Naive thymus-derived CD4-positive, alpha-beta T cell (primary cell): ENCODE measurements at regions not wholly inside any gene's neighbourhood (a gene's known extent, or its start where the extent isn't known, plus 50 kb on each side); places are given as distances from the start of the nearest gene placed in this dataset.
"Not testable (repeated sequence)": the region's sequence is repeated elsewhere in the genome, so short reads cannot be mapped to it uniquely, and the experiment has no call there.

ENCODE experiments used
- ATAC-seq: fragments of 150-1000 bp; cut with Tn5 transposase; 2 replicates; pipeline ENCODE4 v1.10.0; 2021; ENCODE audit warnings: mild to moderate bottlenecking, moderate library complexity
- CTCF ChIA-PET: fragments of 350-600 bp; sonication (Branson Sonifier 250); formaldehyde crosslinking; loops from one replicate; lab custom pipeline; 2021; ENCODE audit warnings: antibody characterized with exemption; lab: Charles Lee
- POLR2A ChIA-PET: fragments of 350-600 bp; sonication (Branson Sonifier 250); formaldehyde crosslinking; loops from one replicate; lab custom pipeline; 2021; ENCODE audit warnings: antibody characterized with exemption, inconsistent platforms; lab: Charles Lee
- DNase-seq, 9 donors: peaks; one replicate each; pipeline versions ENCODE4 v3.0.0 to v3.0.0-alpha.2; 2020 to 2022; ENCODE audit warnings: mixed read lengths in 1 of 9
- H3K27ac ChIP-seq: one replicate; pipeline ENCODE4 v1.7.0; 2013; ENCODE audit warnings: mild to moderate bottlenecking, low read depth, low read length, moderate library complexity
- H3K27me3 ChIP-seq, 2 donors: one replicate each; pipeline ENCODE4 v1.7.0; 2013; ENCODE audit warnings: low read length in 2 of 2, mild to moderate bottlenecking in 2 of 2, moderate library complexity in 2 of 2; ENCODE audit not compliant: control insufficient read depth in 2 of 2, insufficient read depth in 2 of 2
- H3K36me3 ChIP-seq, 3 experiments: 1 replicate in 2 of 3; 2 replicates in 1 of 3; pipeline ENCODE4 v1.7.0; 2013; ENCODE audit warnings: low read length in 3 of 3, mild to moderate bottlenecking in 3 of 3, moderate library complexity in 1 of 3; ENCODE audit not compliant: insufficient read depth in 3 of 3, control insufficient read depth in 2 of 3
- H3K4me1 ChIP-seq, 2 donors: one replicate each; pipeline ENCODE4 v1.7.0; 2013; ENCODE audit warnings: low read length in 2 of 2, mild to moderate bottlenecking in 2 of 2, moderate library complexity in 1 of 2; ENCODE audit not compliant: control insufficient read depth in 2 of 2, insufficient read depth in 2 of 2
- H3K4me3 ChIP-seq: 2 replicates; pipeline ENCODE4 v1.7.0; 2013; ENCODE audit warnings: mild to moderate bottlenecking, low read length
- H3K9me3 ChIP-seq, 3 experiments: 1 replicate in 2 of 3; 2 replicates in 1 of 3; pipeline ENCODE4 v1.7.0; 2013; ENCODE audit warnings: low read length in 3 of 3; ENCODE audit not compliant: control insufficient read depth in 2 of 3
- H3K27ac Mint-ChIP-seq, 9 donors: one replicate each; pipeline ENCODE4 v1.8.0; 2020 to 2022; ENCODE audit warnings: mixed read lengths in 9 of 9, mild to moderate bottlenecking in 8 of 9, moderate library complexity in 5 of 9, inconsistent platforms in 2 of 9
- H3K27me3 Mint-ChIP-seq, 5 donors: one replicate each; pipeline ENCODE4 v1.8.0; 2021 to 2022; ENCODE audit warnings: mixed read lengths in 5 of 5, mild to moderate bottlenecking in 1 of 5
- H3K36me3 Mint-ChIP-seq, 5 donors: one replicate each; pipeline ENCODE4 v1.8.0; 2020 to 2022; ENCODE audit warnings: mixed read lengths in 5 of 5, mild to moderate bottlenecking in 3 of 5, inconsistent platforms in 1 of 5
- H3K4me1 Mint-ChIP-seq, 7 donors: one replicate each; pipeline ENCODE4 v1.8.0; 2020 to 2022; ENCODE audit warnings: mixed read lengths in 7 of 7, mild to moderate bottlenecking in 3 of 7, inconsistent platforms in 1 of 7
- H3K4me3 Mint-ChIP-seq, 10 donors: one replicate each; pipeline ENCODE4 v1.8.0; 2020 to 2022; ENCODE audit warnings: mild to moderate bottlenecking in 10 of 10, mixed read lengths in 10 of 10, moderate library complexity in 6 of 10, inconsistent platforms in 2 of 10
- H3K9me3 Mint-ChIP-seq, 11 donors: one replicate each; pipeline ENCODE4 v1.8.0; 2020 to 2022; ENCODE audit warnings: mixed read lengths in 11 of 11, mild to moderate bottlenecking in 4 of 11, inconsistent platforms in 1 of 11, moderate library complexity in 1 of 11
- intact Hi-C, 2 donors: fragments of 100-400 bp; cut with micrococcal nuclease; formaldehyde crosslinking; loops; one replicate each; pipeline ENCODE4 v1.15.1; 2023

- ChIA-PET POLR2A (no interaction called here), CTCF (interaction anchor here (0.7 kb wide), 1 partner anchor 289 kb away, joined by 4 read pairs; no protein-coding TSS in a partner anchor)
- Mint-ChIP-seq H3K9me3 (peaks cover 0 to 8% (median 2%) of the 10 kb centered on the region in 11 donors), H3K27me3 (peaks cover 0 to 7% (median 4%) of the 10 kb centered on the region in 5 donors), H3K36me3 (no peaks in the 10 kb centered on the region), H3K4me3 (no peak overlapping the region), H3K4me1 (no peaks in the 10 kb centered on the region), H3K27ac (no peak overlapping the region)
- Histone ChIP-seq H3K4me1 (no peaks in the 10 kb centered on the region), H3K27ac (no peak overlapping the region), H3K27me3 (no peaks in the 10 kb centered on the region), H3K4me3 (no peak overlapping the region), H3K36me3 (no peaks in the 10 kb centered on the region), H3K9me3 (no peaks in the 10 kb centered on the region)
- intact Hi-C loops = no loop called here
- DNase-seq (no peak), ATAC-seq (no peak)
These were observed 110.6 kb upstream of the GDNF start for GRCh38 chr5:37950436-37950835.

- Mint-ChIP-seq H3K9me3 (peaks cover 0 to 9% (median 4%) of the 10 kb centered on the region in 11 donors), H3K4me3 (no peak overlapping the region), H3K36me3 (no peaks in the 10 kb centered on the region), H3K27ac (no peak overlapping the region), H3K4me1 (no peaks in the 10 kb centered on the region), H3K27me3 (peaks cover 0 to 7% (median 3%) of the 10 kb centered on the region in 5 donors)
- CTCF ChIA-PET = no interaction called here
- Histone ChIP-seq H3K27me3 (no peaks in the 10 kb centered on the region), H3K27ac (no peak overlapping the region), H3K9me3 (no peaks in the 10 kb centered on the region), H3K36me3 (no peaks in the 10 kb centered on the region), H3K4me1 (no peaks in the 10 kb centered on the region), H3K4me3 (no peak overlapping the region)
- intact Hi-C loops = no loop called here
- POLR2A ChIA-PET = interaction anchor here (0.6 kb wide), 1 partner anchor 19 kb away, joined by 3 read pairs; no protein-coding TSS in a partner anchor
- ATAC-seq (no peak), DNase-seq (no peak)
These were observed 105.6 kb upstream of the GDNF start for GRCh38 chr5:37945446-37945845.

DNA sequence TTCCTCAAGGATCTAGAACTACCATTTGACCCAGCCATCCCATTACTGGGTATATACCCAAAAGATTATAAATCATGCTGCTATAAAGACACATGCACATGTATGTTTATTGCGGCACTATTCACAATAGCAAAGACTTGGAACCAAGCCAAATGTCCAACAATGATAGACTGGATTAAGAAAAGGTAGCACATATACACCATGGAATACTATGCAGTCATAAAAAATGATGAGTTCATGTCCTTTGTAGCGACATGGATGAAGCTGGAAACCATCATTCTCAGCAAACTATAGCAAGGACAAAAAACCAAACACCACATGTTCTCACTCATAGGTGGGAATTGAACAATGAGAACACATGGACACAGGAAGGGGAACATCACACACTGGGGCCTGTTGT is 103.3 kb upstream of the GDNF start:
- intact Hi-C loops, CTCF ChIA-PET: not testable (repeated sequence)

GRCh38 chr5:37940931-37941623 is 101.2 kb upstream of the GDNF start:
- Histone ChIP-seq H3K36me3 (no peaks in the 10 kb centered on the region), H3K4me1 (no peaks in the 10 kb centered on the region), H3K4me3 (no peak overlapping the region), H3K9me3 (no peaks in the 10 kb centered on the region), H3K27ac (no peak overlapping the region), H3K27me3 (no peaks in the 10 kb centered on the region)
- Mint-ChIP-seq H3K9me3 (peaks cover 2 to 17% (median 8%) of the 10 kb centered on the region in 11 donors), H3K27ac (no peak overlapping the region), H3K4me3 (no peak overlapping the region), H3K4me1 (no peaks in the 10 kb centered on the region), H3K27me3 (peaks cover 0 to 11% (median 11%) of the 10 kb centered on the region in 5 donors), H3K36me3 (peaks cover 0 to 4% (median 0%) of the 10 kb centered on the region in 5 donors)
- ChIA-PET POLR2A (no interaction called here), CTCF (no interaction called here)
- no peak for DNase-seq
- intact Hi-C loops = no loop called here
- no peak for ATAC-seq

More for the DNA sequence above, 103.3 kb upstream of the GDNF start:
- H3K4me1 Mint-ChIP-seq, ATAC-seq, H3K36me3 ChIP-seq, POLR2A ChIA-PET, H3K4me3 Mint-ChIP-seq, H3K27me3 ChIP-seq, DNase-seq, H3K9me3 ChIP-seq, H3K4me1 ChIP-seq, H3K36me3 Mint-ChIP-seq, H3K27ac ChIP-seq, H3K4me3 ChIP-seq, H3K27ac Mint-ChIP-seq: not testable (repeated sequence)
- peaks cover 2 to 12% (median 6%) of the 10 kb centered on the region in 11 donors for H3K9me3 Mint-ChIP-seq
- H3K27me3 Mint-ChIP-seq = peaks cover 0 to 11% (median 7%) of the 10 kb centered on the region in 5 donors

DNA sequence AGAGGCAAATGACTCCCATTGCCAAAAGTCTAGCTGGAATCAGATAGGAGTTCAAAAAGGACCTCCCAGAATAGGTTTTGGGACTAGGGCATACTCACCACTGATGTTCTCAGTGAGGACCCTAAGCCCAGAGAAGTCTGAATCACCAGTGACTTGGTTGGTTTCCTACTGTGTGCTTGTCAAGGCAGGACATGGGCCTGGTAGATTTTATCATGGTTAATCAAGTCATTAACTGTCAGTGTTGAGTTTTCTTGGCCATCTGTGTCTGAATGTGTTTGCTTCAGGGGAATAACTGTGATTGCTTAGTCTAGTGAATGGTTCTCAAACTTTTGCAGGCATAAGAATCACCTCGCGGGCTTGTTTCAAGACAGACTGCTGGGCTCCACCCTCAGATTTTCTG is 99.0 kb upstream of the GDNF start:
- Histone ChIP-seq H3K27me3 (no peaks in the 10 kb centered on the region), H3K27ac (no peak overlapping the region), H3K4me3 (no peak overlapping the region), H3K9me3 (no peaks in the 10 kb centered on the region), H3K4me1 (no peaks in the 10 kb centered on the region), H3K36me3 (no peaks in the 10 kb centered on the region)
- Mint-ChIP-seq H3K4me1 (no peaks in the 10 kb centered on the region), H3K36me3 (peaks cover 0 to 4% (median 0%) of the 10 kb centered on the region in 5 donors), H3K27ac (no peak overlapping the region), H3K9me3 (peaks cover 2 to 17% (median 7%) of the 10 kb centered on the region in 11 donors), H3K4me3 (no peak overlapping the region), H3K27me3 (peaks cover 0 to 11% (median 11%) of the 10 kb centered on the region in 5 donors)
- ChIA-PET CTCF (no interaction called here), POLR2A (no interaction called here)
- no peak for DNase-seq
- no peak for ATAC-seq
- intact Hi-C loops = no loop called here

DNA sequence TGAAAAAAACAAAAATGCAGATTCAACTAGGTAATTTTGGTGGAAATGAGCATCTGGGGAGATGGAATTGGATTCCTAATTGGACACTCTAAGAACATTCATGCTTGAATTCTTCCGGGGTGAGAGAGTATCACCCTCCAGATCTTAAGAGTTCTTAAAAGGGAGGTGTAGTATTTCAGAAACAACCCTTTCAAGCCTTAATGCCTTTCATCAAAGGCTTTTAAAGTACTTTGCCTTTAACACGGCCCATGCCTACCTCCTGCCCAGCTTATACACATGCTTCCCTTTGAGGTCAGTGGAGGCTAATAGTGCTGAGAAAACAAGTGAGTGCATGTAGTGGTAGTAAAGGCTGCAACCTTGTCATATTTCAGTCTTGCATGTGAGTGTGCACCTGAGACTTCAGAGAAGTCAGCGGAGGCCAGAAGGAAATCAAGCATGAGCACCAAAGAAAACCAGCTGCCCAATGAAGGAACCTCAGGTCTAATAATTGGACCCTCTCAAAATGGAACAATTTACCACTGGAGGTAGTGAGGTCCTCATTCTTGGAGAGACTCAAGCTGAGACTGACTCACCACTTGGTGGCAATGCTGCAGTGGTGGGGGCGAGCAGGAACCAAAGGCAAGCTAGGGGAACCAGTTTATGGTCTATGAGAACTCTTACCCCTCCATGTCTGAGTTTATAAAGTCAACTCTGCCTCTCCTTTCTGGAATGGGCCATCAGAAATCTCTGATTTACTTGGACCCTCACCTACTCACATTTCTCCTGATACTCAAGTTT is 98.4 kb upstream of the GDNF start:
- no peaks in the 10 kb centered on the region for H3K4me1 Mint-ChIP-seq
- peaks cover 2 to 17% (median 6%) of the 10 kb centered on the region in 11 donors for H3K9me3 Mint-ChIP-seq
- H3K4me3 ChIP-seq = no peak overlapping the region
- ChIA-PET CTCF (no interaction called here), POLR2A (no interaction called here)
- no peak for ATAC-seq
- no peak for DNase-seq
- peaks cover 0 to 4% (median 0%) of the 10 kb centered on the region in 5 donors for H3K36me3 Mint-ChIP-seq
- peaks cover 1 to 12% (median 11%) of the 10 kb centered on the region in 5 donors for H3K27me3 Mint-ChIP-seq
- H3K27me3 ChIP-seq = no peaks in the 10 kb centered on the region
- no peaks in the 10 kb centered on the region for H3K9me3 ChIP-seq
- H3K4me3 Mint-ChIP-seq = no peak overlapping the region
- H3K27ac ChIP-seq = no peak overlapping the region
- no peaks in the 10 kb centered on the region for H3K4me1 ChIP-seq
- no peak overlapping the region for H3K27ac Mint-ChIP-seq
- intact Hi-C loops = no loop called here
- H3K36me3 ChIP-seq = no peaks in the 10 kb centered on the region
